NCI-H748 treated with DMSO at 0.1 percent for 48 hours (cell line): ENCODE measurements at regions not wholly inside any gene's neighbourhood (a gene's known extent, or its start where the extent isn't known, plus 50 kb on each side); places are given as distances from the start of the nearest gene placed in this dataset.

Source experiments
- DNase-seq: peaks from one replicate; lab custom pipeline; 2025; lab: John Stamatoyannopoulos, UW

DNA sequence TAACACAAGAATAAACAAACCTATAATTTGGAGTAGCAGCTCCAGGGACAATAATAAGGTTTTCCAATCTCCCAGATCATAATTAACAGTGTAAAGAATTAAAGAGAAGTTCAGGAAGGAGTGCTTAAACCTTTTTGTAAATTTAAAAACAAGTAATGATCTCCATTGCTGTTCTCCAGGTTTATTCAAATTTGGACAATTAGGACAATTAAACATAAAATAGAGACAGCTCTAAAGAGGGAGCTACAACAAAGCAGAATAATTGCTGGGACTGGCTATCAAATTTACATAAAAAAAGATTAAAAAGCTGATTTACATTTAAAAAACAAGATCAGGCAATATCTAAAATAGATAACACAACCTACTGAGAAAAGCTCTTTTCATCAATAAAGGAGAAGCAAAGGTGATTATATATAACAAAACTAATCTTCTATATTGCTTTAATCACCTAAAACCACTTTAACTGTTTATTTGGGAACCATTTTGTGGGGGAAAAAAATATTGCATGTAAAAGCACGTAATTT, 80.1 kb upstream of the CREB1 start:
- no peak for DNase-seq

DNA sequence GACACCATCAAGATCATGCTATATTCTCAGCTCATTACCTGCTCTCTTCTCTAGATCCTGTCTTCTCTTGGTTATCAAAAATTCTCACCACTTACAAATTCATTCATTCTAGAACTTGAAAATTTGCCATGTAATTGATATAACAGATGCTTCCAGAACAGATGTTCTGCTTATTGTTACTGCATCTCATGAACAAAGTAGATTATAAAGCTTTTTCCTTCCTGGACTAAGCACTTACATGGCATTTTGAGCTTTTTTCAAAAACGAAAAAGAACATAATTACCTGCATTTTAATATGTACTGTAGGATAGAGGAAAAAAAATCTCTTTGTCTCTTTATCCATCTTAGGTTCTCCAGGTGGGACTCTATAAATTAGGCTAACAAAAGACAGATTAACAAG, 79.6 kb upstream of the CREB1 start:
- no peak for DNase-seq

DNA sequence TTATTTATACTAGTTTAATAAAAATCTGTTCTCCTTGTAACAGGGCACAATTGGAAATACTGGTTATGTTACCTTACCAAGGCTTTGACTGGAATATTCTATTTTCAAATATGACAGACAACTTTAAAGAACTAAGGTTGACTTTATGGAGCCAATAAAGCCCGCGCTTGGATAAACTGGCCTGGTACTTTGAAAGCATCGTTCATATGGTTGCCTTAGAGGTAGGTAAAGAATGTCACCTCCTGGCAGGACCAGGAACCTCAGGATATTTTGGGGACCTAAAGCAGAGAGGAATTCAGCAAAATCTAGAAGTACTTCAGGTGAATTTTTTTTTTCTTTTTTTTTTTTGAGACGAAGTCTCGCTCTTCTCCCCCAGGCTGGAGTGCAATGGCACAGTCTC, 71.2 kb upstream of the CREB1 start:
- DNase-seq = no peak

DNA sequence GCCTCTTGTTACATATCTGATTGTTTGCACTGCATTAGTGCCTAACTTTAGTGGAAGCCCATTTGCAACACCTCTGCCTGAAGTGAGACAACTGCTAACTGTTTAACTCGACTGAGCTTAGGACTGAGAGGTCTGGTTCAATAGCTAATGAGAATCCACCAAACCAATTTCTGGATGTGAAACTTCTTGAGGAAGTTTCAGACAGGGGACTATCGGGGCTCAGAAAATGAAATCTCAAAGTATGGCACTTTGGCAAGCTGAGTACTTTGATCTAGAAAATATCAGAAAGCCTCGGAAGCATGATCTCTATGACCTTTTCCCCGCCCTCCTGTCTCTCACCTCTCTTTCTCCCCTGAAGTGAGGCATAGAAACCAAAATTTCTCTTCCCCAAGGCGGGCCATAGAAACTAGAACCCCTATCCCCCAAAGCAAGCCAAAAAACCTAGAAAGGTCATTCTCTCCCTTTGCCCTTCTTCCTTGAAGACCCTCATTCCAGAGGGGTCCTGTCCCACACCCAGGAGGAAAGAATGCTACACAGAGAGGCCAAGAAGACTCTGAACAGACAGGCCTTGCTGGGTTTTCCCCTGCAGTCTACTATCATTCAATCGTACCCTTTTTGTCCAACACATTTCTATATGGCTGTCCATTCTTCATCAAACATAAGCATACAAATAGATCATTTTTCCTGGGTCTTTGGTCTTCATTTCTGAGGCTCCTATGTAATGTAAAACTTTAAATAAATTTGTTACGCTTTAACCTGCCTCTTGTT, 69.6 kb upstream of the CREB1 start:
- no peak for DNase-seq

DNA sequence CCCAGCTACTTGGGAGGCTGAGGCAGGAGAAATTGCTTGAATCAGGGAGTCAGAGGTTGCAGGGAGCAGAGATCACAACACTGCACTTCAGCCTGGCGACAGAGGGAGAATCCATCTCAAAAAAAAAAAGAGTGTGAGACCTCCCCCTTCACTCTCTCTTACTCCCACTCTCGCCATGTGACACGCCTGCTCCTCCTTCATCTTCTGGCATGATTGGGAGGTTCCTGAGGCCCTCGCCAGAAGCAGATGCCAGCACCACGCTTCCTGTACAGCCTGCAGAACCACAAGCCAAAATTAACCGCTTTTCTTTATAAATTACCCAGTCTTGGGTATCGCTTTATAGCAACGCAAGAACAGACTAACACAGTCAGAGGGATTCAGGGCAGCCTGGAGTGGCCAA, 66.3 kb upstream of the CREB1 start:
- no peak for DNase-seq

DNA sequence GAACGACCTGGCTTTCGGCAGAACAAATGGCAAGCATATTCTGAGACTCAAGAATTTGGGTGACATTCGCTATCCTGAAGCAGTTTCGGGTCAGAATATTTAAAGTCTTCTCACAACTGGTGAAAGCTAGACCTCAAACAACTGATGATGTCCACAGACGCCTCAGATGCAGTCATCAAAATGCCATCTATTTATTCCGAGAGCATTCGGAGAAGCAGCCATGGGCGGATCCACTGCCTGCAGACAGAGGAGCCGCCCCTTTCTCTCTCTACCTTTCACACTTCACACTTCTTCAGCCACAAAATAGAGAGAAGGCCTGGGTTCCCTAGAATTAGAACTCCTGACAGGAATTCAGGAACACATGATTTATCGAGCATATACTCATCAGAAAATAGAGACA, 65.8 kb upstream of the CREB1 start:
- no peak for DNase-seq

DNA sequence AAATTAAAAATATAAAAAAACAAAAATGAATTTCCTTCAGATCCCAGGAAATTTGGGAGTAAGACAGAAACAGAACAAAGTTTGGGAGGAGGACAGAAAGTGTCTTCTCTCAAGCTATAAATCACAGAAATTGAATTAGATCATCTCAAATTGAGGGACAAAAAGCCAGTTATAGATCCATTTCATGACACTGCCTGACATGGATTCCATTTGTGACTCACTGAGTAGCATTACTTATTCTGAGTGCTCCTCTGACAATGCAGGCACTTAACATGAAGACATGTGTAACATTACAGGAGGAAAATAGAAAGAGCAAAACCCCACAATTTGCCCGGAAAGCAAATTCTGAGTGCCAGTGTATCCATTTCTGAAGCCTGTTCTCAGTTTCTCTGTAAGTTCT, 63.9 kb upstream of the CREB1 start:
- DNase-seq = no peak

DNA sequence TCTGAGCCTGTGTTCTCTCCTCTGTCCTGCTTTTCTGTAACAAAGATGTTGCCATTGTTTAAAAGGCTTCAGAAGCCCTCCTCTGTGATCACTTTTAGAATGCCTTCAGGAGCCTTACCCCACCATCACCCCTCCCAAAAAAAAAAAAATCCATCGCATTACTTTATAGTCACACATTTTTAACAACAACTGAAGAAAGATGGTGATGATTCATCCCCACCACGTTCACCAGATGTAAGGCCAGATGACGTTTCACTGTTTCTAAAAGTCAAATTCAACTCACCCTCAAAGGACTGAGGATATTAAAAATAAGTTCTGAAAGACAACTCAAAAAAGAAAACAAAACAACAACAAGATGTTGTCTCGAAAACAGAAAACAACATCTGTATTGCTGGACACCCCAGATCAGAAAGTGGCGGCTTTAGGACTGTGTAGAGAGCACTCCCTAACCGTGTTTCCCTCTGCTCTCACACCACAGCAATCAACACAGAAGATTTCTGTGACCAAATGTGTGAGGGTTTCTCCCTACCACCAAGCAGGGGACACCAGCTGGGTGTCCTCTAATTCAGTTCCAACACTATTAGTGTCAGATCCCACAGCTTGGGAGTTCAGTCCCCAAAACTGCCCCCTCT, 61.9 kb upstream of the CREB1 start:
- DNase-seq = no peak

DNA sequence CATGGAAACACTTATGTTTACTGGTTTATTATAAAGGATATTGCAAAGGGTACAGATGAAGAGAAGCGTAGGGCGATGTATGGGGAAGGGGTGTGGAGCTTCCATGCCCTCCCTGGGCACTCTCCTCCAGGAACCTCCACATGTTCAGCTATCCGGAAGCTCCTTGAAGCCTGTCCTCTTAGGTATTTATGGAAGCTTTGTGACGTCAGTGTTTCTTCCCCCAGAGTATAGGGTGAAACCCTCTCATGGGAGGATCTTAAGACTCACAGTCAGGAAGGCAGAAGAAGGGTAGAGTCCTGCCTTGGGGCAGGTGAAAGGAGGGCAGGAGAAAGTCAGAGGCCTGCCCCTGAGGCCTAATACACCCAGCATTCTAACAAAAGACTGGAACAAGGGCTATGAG, 61.3 kb upstream of the CREB1 start:
- DNase-seq = no peak

DNA sequence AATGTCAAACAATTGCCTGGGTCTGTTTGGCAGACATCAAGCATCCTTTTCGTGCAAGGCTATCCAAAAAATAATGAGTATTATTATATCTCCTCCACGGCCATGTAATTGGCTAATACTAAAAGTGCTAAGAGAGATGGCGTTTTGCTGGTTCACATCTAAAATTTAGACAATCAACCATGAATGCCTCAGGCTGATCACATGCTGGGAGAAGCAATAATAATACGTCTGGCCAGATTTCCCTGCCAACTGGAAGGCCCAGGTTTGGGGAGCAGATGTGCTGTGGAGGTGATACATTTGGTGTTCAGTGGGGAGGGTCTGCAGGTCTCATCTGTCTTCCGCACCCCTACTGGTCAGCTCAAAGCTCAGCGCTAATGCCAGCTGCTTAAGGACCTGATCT, 60.3 kb upstream of the CREB1 start:
- no peak for DNase-seq

DNA sequence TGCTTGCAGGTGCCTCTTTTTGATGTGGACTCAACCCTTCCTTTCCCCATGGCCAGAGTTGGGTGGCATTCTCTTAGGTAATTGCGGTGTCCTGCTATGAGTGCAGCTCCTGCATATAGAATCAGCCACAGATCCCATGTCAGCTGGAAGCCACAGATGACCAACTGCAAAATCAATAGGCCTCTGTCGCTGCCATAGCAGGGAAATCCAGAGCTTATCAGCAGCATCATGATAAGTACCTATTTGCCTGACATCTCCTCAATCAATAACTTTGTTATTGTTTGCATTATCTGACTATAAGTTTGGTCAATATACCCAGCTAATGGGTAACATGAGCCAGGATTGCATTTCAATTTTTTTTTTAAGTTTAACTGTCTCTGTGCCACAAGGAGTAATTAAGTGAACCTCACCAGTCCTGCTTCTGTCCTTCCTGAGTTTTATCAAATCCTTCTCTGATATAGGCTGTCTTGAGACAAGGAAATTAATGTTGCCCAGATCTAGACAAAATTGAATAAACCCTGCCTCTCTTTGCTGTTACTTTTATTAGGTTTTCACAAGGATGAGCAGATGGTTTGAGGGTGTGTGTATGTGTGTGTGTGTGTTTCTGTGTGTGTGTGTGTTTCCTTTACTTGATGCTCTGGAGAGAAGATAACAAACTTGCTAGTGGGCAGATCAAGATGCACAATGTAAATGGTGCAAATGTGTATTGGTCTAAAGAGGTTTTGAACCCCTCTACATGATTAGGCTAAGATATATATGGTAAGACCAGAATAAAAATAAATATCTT, 59.6 kb upstream of the CREB1 start:
- DNase-seq = no peak

DNA sequence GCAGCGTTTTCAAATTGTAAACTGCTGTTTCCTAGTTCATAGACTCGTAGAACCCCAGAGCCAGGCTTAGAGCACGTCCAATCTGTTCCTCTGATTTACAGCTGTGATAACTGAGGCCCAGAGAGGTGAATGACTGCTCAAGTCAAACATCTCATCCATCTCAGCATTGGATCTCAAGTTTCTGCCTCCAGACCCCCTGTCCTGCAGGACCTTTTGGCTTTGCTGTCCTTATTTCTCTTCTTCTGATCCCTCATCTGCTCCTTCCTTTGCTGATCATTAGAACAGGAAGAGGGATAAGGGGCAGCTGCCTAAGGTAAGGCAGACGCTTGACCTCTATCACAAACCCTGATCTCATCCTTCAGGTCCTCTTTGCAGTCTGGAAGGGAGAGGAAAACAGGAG, 58.5 kb upstream of the CREB1 start:
- DNase-seq = no peak

DNA sequence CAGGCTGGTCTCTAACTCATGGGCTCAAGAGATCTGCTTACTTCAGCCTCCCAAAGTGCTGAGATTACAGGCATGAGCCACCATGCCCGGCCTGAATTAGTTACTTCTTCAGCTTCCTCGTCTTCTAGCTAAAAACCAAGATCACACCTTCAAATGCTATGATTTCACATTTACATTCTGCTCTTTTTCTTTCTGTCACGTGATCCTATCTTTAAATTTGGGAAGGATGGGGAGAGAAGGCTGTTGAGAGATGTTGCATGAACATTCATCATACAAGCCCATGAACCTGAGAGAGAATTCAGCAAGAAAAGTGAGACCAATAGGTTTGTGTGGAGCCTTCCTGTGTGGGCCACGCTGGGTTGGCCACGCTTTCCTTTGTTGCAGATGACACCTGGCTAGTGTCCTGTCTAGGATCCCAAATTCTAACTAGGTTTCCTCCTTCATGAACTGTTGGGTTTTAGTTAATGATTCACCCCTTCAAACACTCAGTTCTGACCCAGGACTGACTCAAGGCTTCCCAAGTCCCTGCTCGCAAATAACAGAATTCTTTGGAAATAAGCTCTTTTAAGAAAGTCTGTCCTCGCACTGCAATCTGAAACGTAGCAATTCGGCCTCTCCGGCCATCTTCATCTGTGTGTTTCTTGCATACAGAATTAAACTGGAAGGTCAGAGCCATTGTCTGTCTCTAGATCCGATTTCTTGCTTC, 57.3 kb upstream of the CREB1 start:
- DNase-seq = no peak

DNA sequence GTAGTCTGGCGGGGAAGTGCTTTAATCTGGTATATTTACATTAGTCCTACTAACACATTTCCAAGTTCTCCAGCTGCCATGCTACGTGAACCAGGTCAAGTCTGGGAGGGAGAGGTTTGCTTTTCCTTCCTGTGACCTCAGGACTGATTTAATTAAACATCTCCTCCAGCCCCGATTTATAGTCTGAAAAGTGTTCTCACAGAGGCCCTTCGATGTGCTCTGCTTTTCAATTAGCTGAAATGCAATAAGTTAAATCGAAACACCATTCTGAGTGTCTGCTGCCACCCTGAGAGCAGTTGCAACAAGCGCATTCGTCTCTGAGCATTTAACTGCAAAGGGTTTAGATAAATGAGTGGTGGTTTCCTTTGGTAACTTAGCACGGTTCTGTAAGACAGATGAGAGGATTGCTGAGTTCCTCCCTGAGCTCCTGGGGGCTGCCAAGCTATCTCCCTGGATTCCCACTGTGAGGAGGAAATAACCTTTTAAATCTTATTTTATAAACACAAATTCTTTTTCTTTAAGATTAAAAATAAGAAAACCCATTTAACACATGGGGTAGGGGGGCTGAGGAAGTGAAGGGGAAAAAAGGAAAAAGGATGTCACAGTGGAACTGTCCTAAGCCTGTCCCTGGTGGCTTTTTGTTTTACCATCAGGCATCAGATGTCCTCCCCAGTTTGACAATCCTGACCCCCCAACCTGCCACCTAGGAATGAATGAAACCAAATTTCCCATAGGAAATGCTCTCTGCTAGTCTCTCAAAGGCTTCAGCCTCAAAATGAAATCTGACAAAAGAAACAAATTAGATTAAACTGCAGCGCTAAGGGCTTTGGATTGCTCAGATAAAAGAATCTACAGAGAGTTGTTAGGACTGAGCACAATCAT, 56.5 kb upstream of the CREB1 start:
- DNase-seq = peak; percentile 55

DNA sequence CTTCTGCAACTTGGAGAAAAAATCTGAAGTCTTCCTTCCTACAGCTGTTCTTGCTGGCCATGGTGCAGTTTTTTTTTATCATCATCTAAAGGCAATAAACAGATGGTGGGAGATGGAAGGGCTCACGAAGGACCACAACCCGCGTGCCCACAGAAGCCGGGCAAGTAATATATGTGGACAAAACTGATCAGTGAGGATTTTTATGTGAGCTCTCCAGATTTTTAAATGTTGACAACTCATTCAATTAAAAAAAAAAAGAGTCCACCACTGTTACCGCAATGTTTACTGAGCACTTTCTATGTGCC, 55.9 kb upstream of the CREB1 start:
- no peak for DNase-seq

DNA sequence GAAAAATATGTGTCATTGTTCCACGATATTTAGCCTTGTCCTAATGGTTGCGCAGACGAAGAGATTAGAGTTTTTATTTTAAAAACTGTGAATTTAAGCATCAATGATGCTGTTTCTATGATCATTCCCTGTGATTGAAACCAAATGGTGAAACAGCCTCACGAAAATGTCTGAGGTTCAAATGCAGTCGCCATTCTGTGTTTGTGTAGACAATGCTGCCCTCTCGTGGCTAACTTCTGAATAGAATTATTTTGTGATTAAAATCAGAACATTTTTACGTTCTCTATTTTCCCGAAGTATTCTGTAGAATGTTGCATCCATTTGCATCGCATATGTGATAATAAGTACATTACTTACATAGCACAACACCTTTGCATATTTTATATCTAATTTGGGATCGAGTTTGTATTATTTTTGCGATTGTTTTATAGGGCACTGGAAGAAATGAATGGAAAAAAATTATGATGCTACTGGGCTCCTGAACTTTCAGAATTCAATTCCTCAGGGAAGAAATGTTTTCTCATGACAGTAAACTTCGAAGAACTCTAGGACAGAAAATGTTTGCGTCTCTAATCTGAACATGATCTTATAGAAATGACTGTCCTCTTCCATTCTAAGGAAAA, 54.8 kb upstream of the CREB1 start:
- peak; percentile 50 for DNase-seq

DNA sequence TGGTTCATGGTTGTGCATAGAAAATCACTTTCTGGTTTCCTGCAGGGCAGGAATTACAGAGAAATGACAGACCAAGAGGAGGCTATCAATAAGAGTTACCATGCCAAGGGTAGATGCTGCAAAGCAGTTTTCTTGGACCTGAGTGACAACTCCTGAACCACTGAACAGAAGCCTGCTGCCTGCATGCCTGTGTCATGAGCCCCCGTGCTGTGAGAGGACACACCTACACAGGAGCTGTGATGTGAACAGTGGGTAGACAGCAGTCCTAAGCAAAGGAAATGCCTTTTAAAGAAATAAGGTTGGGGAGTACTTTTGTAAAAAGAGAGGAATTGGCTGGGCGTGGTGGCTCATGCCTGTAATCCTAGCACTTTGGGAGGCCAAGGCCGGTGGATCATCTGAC, 54.2 kb upstream of the CREB1 start:
- DNase-seq = no peak

DNA sequence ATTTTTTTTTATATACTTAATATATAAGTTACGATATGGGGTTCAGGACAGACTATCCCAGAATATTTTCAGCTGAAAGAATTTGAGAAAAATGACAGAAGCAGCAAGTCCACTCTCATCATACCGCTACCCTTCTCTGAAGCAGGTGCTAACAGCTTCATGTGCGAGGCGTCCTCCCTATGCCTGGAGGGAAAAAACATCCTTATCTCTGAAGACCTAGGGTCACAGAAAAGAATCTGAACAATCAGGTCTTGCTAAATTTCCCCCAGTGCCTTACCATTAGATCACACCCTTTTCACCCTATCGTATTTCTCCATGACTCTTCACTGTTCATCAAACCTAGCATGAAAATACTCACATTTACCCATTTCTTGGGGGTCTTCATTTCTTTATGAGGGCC, 51.9 kb upstream of the CREB1 start:
- no peak for DNase-seq

DNA sequence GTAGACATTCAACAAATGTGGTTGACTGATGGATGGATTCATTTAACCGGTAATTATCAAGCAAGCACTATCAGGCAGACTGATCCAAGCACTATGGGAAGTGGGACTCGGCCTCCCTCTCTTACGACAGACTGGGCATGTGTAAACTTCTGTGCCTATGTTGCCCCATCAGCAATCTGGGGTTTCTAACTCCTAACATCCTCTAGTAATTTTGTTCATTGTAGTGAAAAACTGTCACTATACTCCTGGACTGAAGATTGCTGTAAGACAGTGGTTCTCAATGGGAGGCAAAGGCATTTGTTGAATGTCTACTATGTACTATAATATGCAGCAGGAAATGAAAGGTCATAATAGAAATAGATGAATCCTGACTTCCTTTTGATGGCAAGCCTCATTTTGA, 51.2 kb upstream of the CREB1 start:
- DNase-seq = no peak

DNA sequence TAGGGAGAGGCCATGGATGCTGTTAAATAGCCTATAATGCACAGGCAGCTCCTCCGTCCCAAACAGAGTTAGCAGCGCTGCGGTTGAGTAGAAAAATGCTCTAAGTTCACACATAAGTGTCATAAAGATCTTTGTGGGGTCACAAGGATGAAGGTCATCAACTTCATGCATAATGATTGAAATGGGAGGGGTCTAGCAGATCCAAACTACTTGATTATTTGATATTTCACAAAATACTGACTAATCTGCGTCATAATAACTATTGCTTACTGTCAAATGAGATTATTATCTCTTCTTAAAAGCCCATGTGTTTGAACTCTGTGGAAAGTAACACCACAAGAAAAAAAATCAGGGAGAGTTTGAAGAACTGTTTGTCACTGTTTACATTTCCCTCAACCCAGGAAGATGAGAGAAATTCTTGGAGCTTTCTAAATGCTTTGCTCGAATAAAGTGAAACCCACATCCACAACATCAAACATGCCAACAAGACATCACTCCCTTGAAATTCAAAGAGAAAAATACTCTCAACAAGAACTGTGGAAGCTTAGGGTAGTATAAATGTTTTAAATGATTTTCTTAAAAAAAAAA, 50.5 kb upstream of the CREB1 start:
- DNase-seq = no peak
